Activated naive CD8-positive, alpha-beta T cell treated with anti-CD3 and anti-CD28 coated beads for 36 hours (primary cell): ENCODE measurements at regions not wholly inside any gene's neighbourhood (a gene's known extent, or its start where the extent isn't known, plus 50 kb on each side); places are given as distances from the start of the nearest gene placed in this dataset.
"Not testable (repeated sequence)": the region's sequence is repeated elsewhere in the genome, so short reads cannot be mapped to it uniquely, and the experiment has no call there.

Experiments used
- DNase-seq: peaks from one replicate; pipeline ENCODE4 v3.0.0; 2021
- H3K27ac Mint-ChIP-seq: one replicate; pipeline ENCODE4 v1.8.0; 2022; ENCODE audit warnings: mild to moderate bottlenecking, moderate library complexity, mixed read lengths
- H3K27me3 Mint-ChIP-seq: one replicate; pipeline ENCODE4 v1.8.0; 2022; ENCODE audit warnings: mild to moderate bottlenecking, mixed read lengths
- H3K36me3 Mint-ChIP-seq: one replicate; pipeline ENCODE4 v1.8.0; 2021; ENCODE audit warnings: mild to moderate bottlenecking, mixed read lengths
- H3K4me1 Mint-ChIP-seq: one replicate; pipeline ENCODE4 v1.8.0; 2021; ENCODE audit warnings: mixed read lengths
- H3K4me3 Mint-ChIP-seq: one replicate; pipeline ENCODE4 v1.8.0; 2022; ENCODE audit warnings: mild to moderate bottlenecking, moderate library complexity, mixed read lengths
- H3K9me3 Mint-ChIP-seq: one replicate; pipeline ENCODE4 v1.8.0; 2022; ENCODE audit warnings: mixed read lengths

GRCh38 chr1:55808263-55808662 is 593.1 kb upstream of the USP24 start:
- Mint-ChIP-seq H3K27ac (no peak overlapping the region), H3K9me3 (peaks cover 10% of the 10 kb centered on the region), H3K36me3 (no peaks in the 10 kb centered on the region), H3K27me3 (peaks cover 8% of the 10 kb centered on the region), H3K4me3 (no peak overlapping the region), H3K4me1 (no peaks in the 10 kb centered on the region)
- DNase-seq: no peak

- DNase-seq: no peak
- Mint-ChIP-seq H3K4me3 (no peak overlapping the region), H3K4me1 (no peaks in the 10 kb centered on the region), H3K27ac (no peak overlapping the region), H3K9me3 (peaks cover 12% of the 10 kb centered on the region), H3K27me3 (peaks cover 12% of the 10 kb centered on the region), H3K36me3 (no peaks in the 10 kb centered on the region)
Measured at GRCh38 chr1:55803429-55803828, 588.3 kb upstream of the USP24 start.

GRCh38 chr1:55801481-55801880 is 586.3 kb upstream of the USP24 start:
- H3K4me1 Mint-ChIP-seq: no peaks in the 10 kb centered on the region
- peaks cover 8% of the 10 kb centered on the region for H3K9me3 Mint-ChIP-seq
- DNase-seq: no peak
- no peak overlapping the region for H3K4me3 Mint-ChIP-seq
- no peak overlapping the region for H3K27ac Mint-ChIP-seq
- no peaks in the 10 kb centered on the region for H3K36me3 Mint-ChIP-seq
- peaks cover 12% of the 10 kb centered on the region for H3K27me3 Mint-ChIP-seq

GRCh38 chr1:55800503-55800902 is 585.3 kb upstream of the USP24 start:
- Mint-ChIP-seq H3K27me3 (peaks cover 4% of the 10 kb centered on the region), H3K36me3 (no peaks in the 10 kb centered on the region), H3K27ac (no peak overlapping the region), H3K9me3 (peaks cover 4% of the 10 kb centered on the region), H3K4me3 (no peak overlapping the region), H3K4me1 (no peaks in the 10 kb centered on the region)
- DNase-seq: no peak

- Mint-ChIP-seq H3K4me3 (no peak overlapping the region), H3K4me1 (no peaks in the 10 kb centered on the region), H3K36me3 (no peaks in the 10 kb centered on the region), H3K27ac (no peak overlapping the region), H3K27me3 (peaks cover 5% of the 10 kb centered on the region), H3K9me3 (peaks cover 2% of the 10 kb centered on the region)
- DNase-seq: no peak
Measured at GRCh38 chr1:55793856-55794255, 578.7 kb upstream of the USP24 start.

GRCh38 chr1:55792870-55793269 is 577.7 kb upstream of the USP24 start:
- no peak for DNase-seq
- Mint-ChIP-seq H3K9me3 (no peaks in the 10 kb centered on the region), H3K36me3 (no peaks in the 10 kb centered on the region), H3K27me3 (peaks cover 5% of the 10 kb centered on the region), H3K27ac (no peak overlapping the region), H3K4me1 (no peaks in the 10 kb centered on the region), H3K4me3 (no peak overlapping the region)

GRCh38 chr1:55789466-55789865 is 574.3 kb upstream of the USP24 start:
- Mint-ChIP-seq H3K4me1 (no peaks in the 10 kb centered on the region), H3K27me3 (peaks cover 5% of the 10 kb centered on the region)

GRCh38 chr1:55786396-55786795 is 571.2 kb upstream of the USP24 start:
- no peak overlapping the region for H3K4me3 Mint-ChIP-seq
- DNase-seq: no peak
- H3K27ac Mint-ChIP-seq: no peak overlapping the region
- H3K27me3 Mint-ChIP-seq: no peaks in the 10 kb centered on the region
- no peaks in the 10 kb centered on the region for H3K36me3 Mint-ChIP-seq
- no peaks in the 10 kb centered on the region for H3K4me1 Mint-ChIP-seq
- H3K9me3 Mint-ChIP-seq: no peaks in the 10 kb centered on the region

More at GRCh38 chr1:55789466-55789865, 574.3 kb upstream of the USP24 start:
- Mint-ChIP-seq H3K4me3 (no peak overlapping the region), H3K9me3 (no peaks in the 10 kb centered on the region), H3K27ac (no peak overlapping the region), H3K36me3 (no peaks in the 10 kb centered on the region)
- no peak for DNase-seq

- not testable (repeated sequence) for H3K4me3 Mint-ChIP-seq, H3K27ac Mint-ChIP-seq, H3K4me1 Mint-ChIP-seq, H3K36me3 Mint-ChIP-seq, H3K9me3 Mint-ChIP-seq, DNase-seq, H3K27me3 Mint-ChIP-seq
Measured at GRCh38 chr1:55784941-55785450, 569.8 kb upstream of the USP24 start.

GRCh38 chr1:55781944-55782482 is 566.8 kb upstream of the USP24 start:
- no peak for DNase-seq
- H3K9me3 Mint-ChIP-seq: no peaks in the 10 kb centered on the region
- no peaks in the 10 kb centered on the region for H3K27me3 Mint-ChIP-seq
- H3K4me1 Mint-ChIP-seq: no peaks in the 10 kb centered on the region
- no peak overlapping the region for H3K4me3 Mint-ChIP-seq
- H3K27ac Mint-ChIP-seq: no peak overlapping the region
- H3K36me3 Mint-ChIP-seq: no peaks in the 10 kb centered on the region

GRCh38 chr1:55781003-55781402 is 565.8 kb upstream of the USP24 start:
- H3K27me3 Mint-ChIP-seq: no peaks in the 10 kb centered on the region

GRCh38 chr1:55777545-55777944 is 562.4 kb upstream of the USP24 start:
- Mint-ChIP-seq H3K4me1 (no peaks in the 10 kb centered on the region), H3K27ac (no peak overlapping the region), H3K27me3 (no peaks in the 10 kb centered on the region)

More at GRCh38 chr1:55781003-55781402, 565.8 kb upstream of the USP24 start:
- Mint-ChIP-seq H3K4me1 (no peaks in the 10 kb centered on the region), H3K27ac (no peak overlapping the region), H3K36me3 (no peaks in the 10 kb centered on the region), H3K4me3 (no peak overlapping the region), H3K9me3 (no peaks in the 10 kb centered on the region)
- DNase-seq: no peak

GRCh38 chr1:55775007-55775406 is 559.8 kb upstream of the USP24 start:
- no peaks in the 10 kb centered on the region for H3K9me3 Mint-ChIP-seq
- no peaks in the 10 kb centered on the region for H3K27me3 Mint-ChIP-seq
- H3K27ac Mint-ChIP-seq: no peak overlapping the region
- DNase-seq: no peak
- H3K4me1 Mint-ChIP-seq: no peaks in the 10 kb centered on the region
- H3K36me3 Mint-ChIP-seq: no peaks in the 10 kb centered on the region
- H3K4me3 Mint-ChIP-seq: no peak overlapping the region

More at GRCh38 chr1:55777545-55777944, 562.4 kb upstream of the USP24 start:
- Mint-ChIP-seq H3K36me3 (no peaks in the 10 kb centered on the region), H3K4me3 (no peak overlapping the region), H3K9me3 (no peaks in the 10 kb centered on the region)
- no peak for DNase-seq

- H3K27ac Mint-ChIP-seq: no peak overlapping the region
- DNase-seq: no peak
- no peaks in the 10 kb centered on the region for H3K27me3 Mint-ChIP-seq
- H3K36me3 Mint-ChIP-seq: no peaks in the 10 kb centered on the region
- no peaks in the 10 kb centered on the region for H3K9me3 Mint-ChIP-seq
- no peak overlapping the region for H3K4me3 Mint-ChIP-seq
- H3K4me1 Mint-ChIP-seq: no peaks in the 10 kb centered on the region
Measured at GRCh38 chr1:55774446-55774845, 559.3 kb upstream of the USP24 start.

GRCh38 chr1:55773211-55773940 is 558.2 kb upstream of the USP24 start:
- DNase-seq: no peak
- no peak overlapping the region for H3K27ac Mint-ChIP-seq
- no peaks in the 10 kb centered on the region for H3K36me3 Mint-ChIP-seq
- H3K27me3 Mint-ChIP-seq: no peaks in the 10 kb centered on the region
- H3K9me3 Mint-ChIP-seq: no peaks in the 10 kb centered on the region
- H3K4me1 Mint-ChIP-seq: no peaks in the 10 kb centered on the region
- no peak overlapping the region for H3K4me3 Mint-ChIP-seq
